ENCODE measurements at regions not wholly inside any gene's neighbourhood (a gene's known extent, or its start where the extent isn't known, plus 50 kb on each side); places are given as distances from the start of the nearest gene placed in this dataset.

GRCh38 chr2:204282525-204282924 is 262.8 kb upstream of the PARD3B start:
- TF ChIP-seq CTCF (conservative IDR thresholded peaks at IDR 0.05 in 1 of 2, IDR thresholded peaks at IDR 0.05 in 1 of 2; ENCODE audit: low read depth in 1 of 2, low read length in 2 of 2) (no peak), EZH2 (IDR thresholded peaks at IDR 0.05; ENCODE audit: low read length, missing control alignments) (no peak)
